CD4-positive, CD25-positive, alpha-beta regulatory T cell (primary cell): ENCODE measurements at regions not wholly inside any gene's neighbourhood (a gene's known extent, or its start where the extent isn't known, plus 50 kb on each side); places are given as distances from the start of the nearest gene placed in this dataset.
A peak's percentile ranks its signal among the peaks of the same experiment; 100 is the strongest.

Experiments
- ATAC-seq, 2 donors: fragments of 150-1000 bp; cut with Tn5 transposase; one replicate each; pipeline ENCODE4 v1.10.0; 2021; ENCODE audit warnings: low read depth in 2 of 2, moderate number of reproducible peaks in 2 of 2, moderate library complexity in 1 of 2
- DNase-seq, 3 donors: peaks; one replicate each; pipeline versions ENCODE4 v3.0.0 to v3.0.0-alpha.2; 2012 to 2022; ENCODE audit warnings: mixed read lengths in 1 of 3
- H3K27ac ChIP-seq: one replicate; pipeline ENCODE4 v1.7.0; 2013; ENCODE audit warnings: mild to moderate bottlenecking, low read length; ENCODE audit not compliant: insufficient read depth, poor library complexity, severe bottlenecking
- H3K27me3 ChIP-seq: one replicate; pipeline ENCODE4 v1.7.0; 2013; ENCODE audit warnings: low read length; ENCODE audit not compliant: control insufficient read depth, insufficient read depth
- H3K36me3 ChIP-seq: one replicate; pipeline ENCODE4 v1.7.0; 2013; ENCODE audit warnings: mild to moderate bottlenecking, low read length, moderate library complexity; ENCODE audit not compliant: control insufficient read depth, insufficient read depth
- H3K4me1 ChIP-seq: 2 replicates; pipeline ENCODE4 v1.7.0; 2013; ENCODE audit warnings: mild to moderate bottlenecking, low read length; ENCODE audit not compliant: insufficient read depth, control insufficient read depth, poor library complexity, severe bottlenecking
- H3K4me3 ChIP-seq: one replicate; pipeline ENCODE4 v1.7.0; 2013; ENCODE audit warnings: low read depth, mild to moderate bottlenecking, low read length, moderate library complexity
- H3K9me3 ChIP-seq, 2 experiments: 1 replicate in 1 of 2; 2 replicates in 1 of 2; pipeline ENCODE4 v1.7.0; 2013; ENCODE audit warnings: low read length in 2 of 2, mild to moderate bottlenecking in 1 of 2, moderate library complexity in 1 of 2; ENCODE audit not compliant: control insufficient read depth in 2 of 2
- H3K27ac Mint-ChIP-seq, 3 donors: one replicate each; pipeline ENCODE4 v1.8.0; 2020 to 2022; ENCODE audit warnings: mild to moderate bottlenecking in 3 of 3, mixed read lengths in 3 of 3, moderate library complexity in 2 of 3
- H3K27me3 Mint-ChIP-seq: one replicate; pipeline ENCODE4 v1.8.0; 2022; ENCODE audit warnings: mild to moderate bottlenecking, mixed read lengths
- H3K36me3 Mint-ChIP-seq: one replicate; pipeline ENCODE4 v1.8.0; 2020; ENCODE audit warnings: mixed read lengths
- H3K4me1 Mint-ChIP-seq, 4 donors: one replicate each; pipeline ENCODE4 v1.8.0; 2020 to 2022; ENCODE audit warnings: mixed read lengths in 4 of 4, mild to moderate bottlenecking in 1 of 4
- H3K4me3 Mint-ChIP-seq, 4 donors: one replicate each; pipeline ENCODE4 v1.8.0; 2020 to 2022; ENCODE audit warnings: mild to moderate bottlenecking in 4 of 4, mixed read lengths in 4 of 4, moderate library complexity in 3 of 4
- H3K9me3 Mint-ChIP-seq, 7 donors: one replicate each; pipeline ENCODE4 v1.8.0; 2020 to 2022; ENCODE audit warnings: mixed read lengths in 7 of 7, mild to moderate bottlenecking in 3 of 7, moderate library complexity in 2 of 7

DNA sequence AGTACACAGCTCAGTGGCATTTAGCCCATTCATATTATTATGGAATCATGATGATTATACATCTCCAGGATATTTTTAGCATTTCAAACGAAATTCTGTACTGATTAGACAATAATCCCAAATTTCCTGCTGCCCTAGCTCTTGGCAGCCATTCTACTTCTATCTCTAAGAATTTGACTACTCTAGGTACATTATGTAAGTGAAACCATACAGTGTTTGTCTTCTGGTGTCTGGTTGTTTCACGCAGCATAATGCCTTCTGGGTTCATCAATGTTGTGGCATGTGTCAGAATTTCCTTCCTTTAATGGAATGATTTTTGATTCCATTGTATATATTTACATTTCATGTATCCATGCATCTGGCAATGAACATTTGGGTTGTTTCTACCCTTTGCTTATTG lies 517.7 kb downstream of the ETS1 start:
- peaks cover 4 to 14% (median 6%) of the 10 kb centered on the region in 4 donors for H3K4me1 Mint-ChIP-seq
- ATAC-seq (no peak), DNase-seq (no peak)
- H3K27me3 Mint-ChIP-seq, result no peaks in the 10 kb centered on the region
- Histone ChIP-seq H3K27ac (no peak overlapping the region), H3K9me3 (no peaks in the 10 kb centered on the region), H3K27me3 (no peaks in the 10 kb centered on the region), H3K4me1 (no peaks in the 10 kb centered on the region), H3K4me3 (no peak overlapping the region), H3K36me3 (no peaks in the 10 kb centered on the region)
- H3K36me3 Mint-ChIP-seq, result no peaks in the 10 kb centered on the region
- H3K9me3 Mint-ChIP-seq, result peaks cover 0 to 2% (median 0%) of the 10 kb centered on the region in 7 donors
- no peak overlapping the region for H3K27ac Mint-ChIP-seq
- no peak overlapping the region for H3K4me3 Mint-ChIP-seq

DNA sequence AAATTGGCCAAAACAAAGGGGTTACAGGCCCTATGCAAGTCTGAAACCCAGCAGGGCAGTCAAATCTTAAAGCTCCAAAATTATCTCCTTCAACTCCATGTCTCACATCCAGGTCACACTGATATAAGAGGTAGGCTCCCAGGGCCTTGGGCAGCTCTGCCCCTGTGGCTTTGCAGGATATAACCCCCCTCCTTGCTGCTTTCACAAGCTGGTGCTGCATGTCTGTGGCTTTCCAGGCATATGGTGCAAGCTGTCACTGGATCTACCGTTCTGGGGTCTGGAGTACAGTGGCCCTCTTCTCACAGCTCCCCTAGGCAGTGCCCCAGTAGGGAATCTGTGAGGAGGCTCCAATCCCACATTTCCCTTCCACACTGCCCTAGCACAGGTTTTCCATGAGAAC lies 519.6 kb downstream of the ETS1 start:
- no peak overlapping the region for H3K4me3 Mint-ChIP-seq
- peaks cover 5% of the 10 kb centered on the region in 2 experiments for H3K9me3 ChIP-seq
- ATAC-seq, result no peak
- H3K27me3 Mint-ChIP-seq, result no peaks in the 10 kb centered on the region
- no peak for DNase-seq
- H3K27ac Mint-ChIP-seq, result no peak overlapping the region
- peaks cover 2% of the 10 kb centered on the region for H3K27me3 ChIP-seq
- peaks cover 0 to 8% (median 3%) of the 10 kb centered on the region in 7 donors for H3K9me3 Mint-ChIP-seq
- H3K4me1 ChIP-seq, result no peaks in the 10 kb centered on the region
- peaks cover 4% of the 10 kb centered on the region for H3K36me3 Mint-ChIP-seq
- H3K36me3 ChIP-seq, result no peaks in the 10 kb centered on the region
- H3K27ac ChIP-seq, result no peak overlapping the region
- peaks cover 0 to 14% (median 5%) of the 10 kb centered on the region in 4 donors for H3K4me1 Mint-ChIP-seq
- H3K4me3 ChIP-seq, result no peak overlapping the region

- DNase-seq (no peak), ATAC-seq (no peak)
- Histone ChIP-seq H3K27ac (no peak overlapping the region), H3K4me3 (no peak overlapping the region), H3K4me1 (no peaks in the 10 kb centered on the region), H3K9me3 (peaks cover 5% of the 10 kb centered on the region in 2 experiments), H3K27me3 (peaks cover 2% of the 10 kb centered on the region), H3K36me3 (no peaks in the 10 kb centered on the region)
- H3K4me3 Mint-ChIP-seq, result no peak overlapping the region
- H3K27ac Mint-ChIP-seq, result no peak overlapping the region
- H3K36me3 Mint-ChIP-seq, result peaks cover 4% of the 10 kb centered on the region
- peaks cover 0 to 8% (median 3%) of the 10 kb centered on the region in 7 donors for H3K9me3 Mint-ChIP-seq
- H3K4me1 Mint-ChIP-seq, result peaks cover 0 to 14% (median 5%) of the 10 kb centered on the region in 4 donors
- H3K27me3 Mint-ChIP-seq, result no peaks in the 10 kb centered on the region
Observed at GRCh38 chr11:128066399-128066798, 521.0 kb downstream of the ETS1 start.

- H3K27me3 ChIP-seq, result peaks cover 2% of the 10 kb centered on the region
- H3K4me1 Mint-ChIP-seq, result peaks cover 0 to 7% (median 5%) of the 10 kb centered on the region in 4 donors
Observed at GRCh38 chr11:128061281-128061871, 526.0 kb downstream of the ETS1 start.

GRCh38 chr11:128058580-128059208 lies 528.7 kb downstream of the ETS1 start:
- Mint-ChIP-seq H3K36me3 (peaks cover 4% of the 10 kb centered on the region), H3K4me3 (no peak overlapping the region), H3K27me3 (no peaks in the 10 kb centered on the region), H3K27ac (peak overlapping the region in 1 of 3 donors; percentile 32), H3K9me3 (peaks cover 0 to 5% (median 1%) of the 10 kb centered on the region in 7 donors), H3K4me1 (peaks cover under 1 to 26% (median 18%) of the 10 kb centered on the region in 4 donors)
- Histone ChIP-seq H3K36me3 (no peaks in the 10 kb centered on the region), H3K27me3 (peaks cover 2% of the 10 kb centered on the region), H3K9me3 (peaks cover 0 to 3% of the 10 kb centered on the region in 2 experiments), H3K4me3 (peak overlapping the region; percentile 9), H3K4me1 (peaks cover 25% of the 10 kb centered on the region), H3K27ac (no peak overlapping the region)
- DNase-seq (peak in 1 of 3 donors; percentile 27), ATAC-seq (peak; percentile 25 to 37)

More at GRCh38 chr11:128061281-128061871, 526.0 kb downstream of the ETS1 start:
- peaks cover 0 to 8% (median 2%) of the 10 kb centered on the region in 7 donors for H3K9me3 Mint-ChIP-seq
- Histone ChIP-seq H3K27ac (no peak overlapping the region), H3K36me3 (no peaks in the 10 kb centered on the region), H3K9me3 (peaks cover 5% of the 10 kb centered on the region in 2 experiments), H3K4me1 (peaks cover 7% of the 10 kb centered on the region), H3K4me3 (no peak overlapping the region)
- H3K4me3 Mint-ChIP-seq, result no peak overlapping the region
- no peaks in the 10 kb centered on the region for H3K27me3 Mint-ChIP-seq
- H3K27ac Mint-ChIP-seq, result no peak overlapping the region
- DNase-seq (peak in 1 of 3 donors; percentile 8), ATAC-seq (no peak)
- peaks cover 4% of the 10 kb centered on the region for H3K36me3 Mint-ChIP-seq

DNA sequence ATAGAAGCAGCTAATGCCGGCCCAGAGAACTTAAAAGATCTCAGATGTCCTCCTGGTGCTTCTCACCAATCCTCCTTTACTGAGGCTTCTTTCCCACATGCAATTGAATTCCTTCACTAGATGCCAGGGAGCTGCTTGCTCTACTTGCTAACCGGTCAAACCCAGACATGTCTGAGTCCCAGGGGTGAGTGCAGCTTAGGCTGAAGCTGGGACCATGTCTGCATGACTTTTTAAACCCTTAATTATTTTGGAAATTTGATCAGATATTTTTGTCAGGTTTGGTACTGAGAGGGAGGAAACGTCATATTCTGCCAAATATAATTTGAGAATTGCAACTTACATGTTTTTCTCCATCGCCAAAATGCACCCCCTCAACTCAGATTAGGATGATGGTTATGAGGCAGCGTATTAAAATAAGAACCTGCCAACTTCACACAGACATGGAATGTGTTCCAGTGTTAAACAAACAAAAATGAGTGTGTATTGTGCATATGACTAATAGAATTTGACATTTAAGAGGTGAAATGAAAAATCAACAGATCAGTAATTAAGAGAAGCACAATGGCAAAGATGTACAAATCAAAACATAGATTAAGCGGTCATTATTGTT lies 529.5 kb downstream of the ETS1 start:
- H3K36me3 Mint-ChIP-seq, result no peaks in the 10 kb centered on the region
- H3K27me3 ChIP-seq, result no peaks in the 10 kb centered on the region
- H3K4me1 ChIP-seq, result peaks cover 33% of the 10 kb centered on the region
- H3K27ac ChIP-seq, result no peak overlapping the region
- no peaks in the 10 kb centered on the region for H3K9me3 Mint-ChIP-seq
- no peaks in the 10 kb centered on the region for H3K27me3 Mint-ChIP-seq
- H3K4me3 Mint-ChIP-seq, result no peak overlapping the region
- DNase-seq, result no peak
- no peaks in the 10 kb centered on the region for H3K9me3 ChIP-seq
- H3K4me1 Mint-ChIP-seq, result peaks cover 8 to 34% (median 25%) of the 10 kb centered on the region in 4 donors
- H3K36me3 ChIP-seq, result no peaks in the 10 kb centered on the region
- H3K4me3 ChIP-seq, result no peak overlapping the region
- peak overlapping the region in 2 of 3 donors; percentile 32 to 57 for H3K27ac Mint-ChIP-seq
- ATAC-seq, result no peak

DNA sequence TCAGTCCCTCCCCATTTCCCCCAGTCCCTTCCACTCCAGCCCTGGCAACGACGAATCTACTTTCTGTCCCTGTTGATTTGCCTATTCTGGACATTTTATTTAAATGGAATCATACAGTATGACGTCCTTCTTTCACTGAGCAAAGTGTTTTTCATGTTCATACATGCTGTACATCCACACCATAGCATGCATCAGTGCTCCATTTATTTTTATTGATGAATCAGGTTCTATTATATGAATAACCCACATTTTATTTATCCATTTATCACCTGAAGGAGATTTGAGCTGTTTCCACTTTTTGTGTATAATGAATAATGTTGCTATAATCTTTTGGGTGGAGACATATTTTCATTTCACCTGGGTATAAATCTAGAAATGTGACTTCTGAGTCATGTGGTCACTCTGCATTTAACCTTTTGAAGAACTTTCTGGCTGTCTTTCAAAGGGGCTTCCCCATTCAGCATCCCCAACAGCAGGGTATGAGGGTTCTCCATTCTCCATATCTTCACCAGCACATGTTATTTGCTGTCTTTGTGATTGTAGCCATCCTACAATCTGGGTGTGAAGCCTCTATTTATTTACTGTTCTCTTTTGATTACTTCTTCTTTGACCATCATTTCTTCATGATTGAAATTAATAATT lies 531.7 kb downstream of the ETS1 start:
- Histone ChIP-seq H3K27ac (no peak overlapping the region), H3K9me3 (no peaks in the 10 kb centered on the region), H3K4me3 (no peak overlapping the region), H3K4me1 (peaks cover 55% of the 10 kb centered on the region), H3K27me3 (no peaks in the 10 kb centered on the region), H3K36me3 (no peaks in the 10 kb centered on the region)
- H3K4me3 Mint-ChIP-seq, result peak overlapping the region in 2 of 4 donors; percentile 34 to 48
- ATAC-seq (no peak), DNase-seq (no peak)
- no peaks in the 10 kb centered on the region for H3K36me3 Mint-ChIP-seq
- H3K4me1 Mint-ChIP-seq, result peaks cover 22 to 51% (median 43%) of the 10 kb centered on the region in 4 donors
- H3K27me3 Mint-ChIP-seq, result no peaks in the 10 kb centered on the region
- H3K9me3 Mint-ChIP-seq, result no peaks in the 10 kb centered on the region
- H3K27ac Mint-ChIP-seq, result peak overlapping the region in 2 of 3 donors; percentile 57 to 96
